ENCODE measurements at regions not wholly inside any gene's neighbourhood (a gene's known extent, or its start where the extent isn't known, plus 50 kb on each side); places are given as distances from the start of the nearest gene placed in this dataset.

GRCh38 chr6:150652848-150653613 lies 53.3 kb downstream of the PLEKHG1 start:
- in situ Hi-C loops (cut with HindIII; ENCODE audit: extremely low pct_ligation_motif_present, low pct_unique_long_range_greater_than_20kb) (no loop called here), intact Hi-C loops (cut with micrococcal nuclease; ENCODE audit: unreplicated experiment) (no loop called here)
- no peaks in the 10 kb centered on the region for H4K20me1 ChIP-seq (ENCODE audit: insufficient read depth, low read length)
- H2AFZ ChIP-seq (ENCODE audit: low read length) = no peak overlapping the region
- no peaks in the 10 kb centered on the region for H3K79me2 ChIP-seq (ENCODE audit: insufficient read depth, low read length)
- no peaks in the 10 kb centered on the region for H3K9me3 ChIP-seq (ENCODE audit: low read length)
- no peak for TF ChIP-seq KLF9 (CRISPR knock-in tag; IDR thresholded peaks at IDR 0.05; ENCODE audit: low read depth)
- TF ChIP-seq SIX4 (CRISPR knock-in tag; IDR thresholded peaks at IDR 0.05) = no peak
- TF ChIP-seq ZSCAN21 (CRISPR knock-in tag; IDR thresholded peaks at IDR 0.05; ENCODE audit: borderline replicate concordance) = no peak
- no peak for TF ChIP-seq ZNF317 (CRISPR knock-in tag; IDR thresholded peaks at IDR 0.05)
- TF ChIP-seq HES4 (CRISPR knock-in tag; IDR thresholded peaks at IDR 0.05; ENCODE audit: borderline replicate concordance) = no peak
- TF ChIP-seq ZNF782 (CRISPR knock-in tag; IDR thresholded peaks at IDR 0.05; ENCODE audit: borderline replicate concordance) = no peak
- no peak for TF ChIP-seq ZNF687 (CRISPR knock-in tag; IDR thresholded peaks at IDR 0.05)
- no peak for TF ChIP-seq NR2F1 (CRISPR knock-in tag; IDR thresholded peaks at IDR 0.05)
- no peak for TF ChIP-seq GTF2F1 (IDR thresholded peaks at IDR 0.05; ENCODE audit: low read length)
- no peak for TF ChIP-seq ZNF746 (CRISPR knock-in tag; IDR thresholded peaks at IDR 0.05)
- no peak for TF ChIP-seq ZNF318 (CRISPR knock-in tag; IDR thresholded peaks at IDR 0.05)
- no peak for TF ChIP-seq TAF1 (CRISPR knock-in tag; IDR thresholded peaks at IDR 0.05)
- H3K4me3 ChIP-seq (replicated peaks in 1 of 3; ENCODE audit: insufficient read depth in 1 of 3, low read depth in 2 of 3, low read length in 3 of 3) = no peak overlapping the region
- no peaks in the 10 kb centered on the region for H3K36me3 ChIP-seq (replicated peaks in 1 of 2; ENCODE audit: control insufficient read depth in 1 of 2, insufficient read depth in 2 of 2, low read length in 2 of 2)
- H3K27ac ChIP-seq (ENCODE audit: extremely low read length, insufficient read depth, low read length) = no peak overlapping the region
- DNase-seq (ENCODE audit: low spot score) (no peak), ATAC-seq (no peak), FAIRE-seq (no peak)
- no TSS peak for BruUV-seq (replicated peaks)
- no peaks in the 10 kb centered on the region for H3K4me1 ChIP-seq (ENCODE audit: insufficient read depth, low read length)
- no peaks in the 10 kb centered on the region for H3K27me3 ChIP-seq (ENCODE audit: control insufficient read depth in 1 of 2, insufficient read depth in 2 of 2, low read length in 2 of 2)
- no peak overlapping the region for H3K9ac ChIP-seq (ENCODE audit: insufficient read depth, low read depth, low read length)
- H3K4me2 ChIP-seq (ENCODE audit: low read depth, low read length) = no peak overlapping the region
- ChIA-PET POLR2A (no interaction called here), CTCF (ENCODE audit: low intra/inter-chr PET ratio, low total read pairs) (no interaction called here)
- 58% methylated on average over 7 of the region's 7 CpGs for WGBS (ENCODE audit: low lambda C conversion rate)

All from HepG2 (cell line).